ENCODE measurements at regions not wholly inside any gene's neighbourhood (a gene's known extent, or its start where the extent isn't known, plus 50 kb on each side); places are given as distances from the start of the nearest gene placed in this dataset.

DNA sequence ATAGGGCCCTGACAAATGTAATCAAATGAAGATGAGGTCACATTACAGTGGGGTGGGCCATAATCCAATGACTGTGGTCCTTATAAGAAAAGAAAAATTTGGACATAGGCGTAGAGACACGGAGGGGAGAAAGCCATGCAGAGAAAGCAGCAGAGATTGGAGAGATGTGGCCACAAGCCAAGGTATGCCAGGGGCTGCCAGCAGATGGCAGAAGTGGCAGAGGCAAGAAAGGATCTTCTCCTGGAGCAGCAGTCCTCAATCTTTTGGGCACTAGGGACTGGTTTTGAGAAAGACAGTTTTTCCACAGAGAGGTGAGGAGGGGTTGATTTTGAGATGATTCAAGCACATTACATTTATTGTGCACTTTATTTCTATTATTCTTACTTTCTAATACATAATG is 355.1 kb downstream of the NPHP4 start:
- no peak for TF ChIP-seq POLR2AphosphoS5 (IDR thresholded peaks at IDR 0.05; ENCODE audit: low read depth, low read length)
- TF ChIP-seq, protein P1, sequence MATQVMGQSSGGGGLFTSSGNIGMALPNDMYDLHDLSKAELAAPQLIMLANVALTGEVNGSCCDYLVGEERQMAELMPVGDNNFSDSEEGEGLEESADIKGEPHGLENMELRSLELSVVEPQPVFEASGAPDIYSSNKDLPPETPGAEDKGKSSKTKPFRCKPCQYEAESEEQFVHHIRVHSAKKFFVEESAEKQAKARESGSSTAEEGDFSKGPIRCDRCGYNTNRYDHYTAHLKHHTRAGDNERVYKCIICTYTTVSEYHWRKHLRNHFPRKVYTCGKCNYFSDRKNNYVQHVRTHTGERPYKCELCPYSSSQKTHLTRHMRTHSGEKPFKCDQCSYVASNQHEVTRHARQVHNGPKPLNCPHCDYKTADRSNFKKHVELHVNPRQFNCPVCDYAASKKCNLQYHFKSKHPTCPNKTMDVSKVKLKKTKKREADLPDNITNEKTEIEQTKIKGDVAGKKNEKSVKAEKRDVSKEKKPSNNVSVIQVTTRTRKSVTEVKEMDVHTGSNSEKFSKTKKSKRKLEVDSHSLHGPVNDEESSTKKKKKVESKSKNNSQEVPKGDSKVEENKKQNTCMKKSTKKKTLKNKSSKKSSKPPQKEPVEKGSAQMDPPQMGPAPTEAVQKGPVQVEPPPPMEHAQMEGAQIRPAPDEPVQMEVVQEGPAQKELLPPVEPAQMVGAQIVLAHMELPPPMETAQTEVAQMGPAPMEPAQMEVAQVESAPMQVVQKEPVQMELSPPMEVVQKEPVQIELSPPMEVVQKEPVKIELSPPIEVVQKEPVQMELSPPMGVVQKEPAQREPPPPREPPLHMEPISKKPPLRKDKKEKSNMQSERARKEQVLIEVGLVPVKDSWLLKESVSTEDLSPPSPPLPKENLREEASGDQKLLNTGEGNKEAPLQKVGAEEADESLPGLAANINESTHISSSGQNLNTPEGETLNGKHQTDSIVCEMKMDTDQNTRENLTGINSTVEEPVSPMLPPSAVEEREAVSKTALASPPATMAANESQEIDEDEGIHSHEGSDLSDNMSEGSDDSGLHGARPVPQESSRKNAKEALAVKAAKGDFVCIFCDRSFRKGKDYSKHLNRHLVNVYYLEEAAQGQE (IDR thresholded peaks at IDR 0.05; ENCODE audit: insufficient read depth in 1 of 2, low read depth in 2 of 2, low read length in 2 of 2) = no peak

Measured in PFSK-1 (cell line).